IMR-90 (cell line): ENCODE measurements at regions not wholly inside any gene's neighbourhood (a gene's known extent, or its start where the extent isn't known, plus 50 kb on each side); places are given as distances from the start of the nearest gene placed in this dataset.

Experiments
- BHLHE40 ChIP-seq: fragments of 150-350 bp; IDR thresholded peaks from 2 replicates; pipeline ENCODE4 v1.6.1; 2016; ENCODE audit warnings: mild to moderate bottlenecking, low read depth, low read length
- CEBPB ChIP-seq: IDR thresholded peaks from 2 replicates; pipeline ENCODE4 v1.6.1; 2012; ENCODE audit warnings: low read depth, low read length, improper control_type of control experiment
- CHD1 ChIP-seq: IDR thresholded peaks from 2 replicates; pipeline ENCODE4 v1.6.1; 2012; ENCODE audit warnings: low read depth, low read length, improper control_type of control experiment
- CTCF ChIP-seq: conservative IDR thresholded peaks from 2 replicates; pipeline ENCODE4 v1.5.1; 2012; ENCODE audit warnings: mild to moderate bottlenecking, low read depth, low read length, improper control_type of control experiment
- FOS ChIP-seq: fragments of 150-350 bp; IDR thresholded peaks from 2 replicates; pipeline ENCODE4 v1.6.1; 2016; ENCODE audit warnings: low read depth, low read length
- MAFK ChIP-seq: IDR thresholded peaks from 2 replicates; pipeline ENCODE4 v1.6.1; 2012; ENCODE audit warnings: low read depth, low read length, improper control_type of control experiment
- MAZ ChIP-seq: IDR thresholded peaks from 2 replicates; pipeline ENCODE4 v1.6.1; 2012; ENCODE audit warnings: low read depth, mild to moderate bottlenecking, low read length, improper control_type of control experiment, moderate library complexity, borderline replicate concordance
- POLR2A ChIP-seq: IDR thresholded peaks from 2 replicates; pipeline ENCODE4 v1.6.1; 2012; ENCODE audit warnings: mild to moderate bottlenecking, low read depth, low read length
- RAD21 ChIP-seq: IDR thresholded peaks from 2 replicates; pipeline ENCODE4 v1.6.1; 2012; ENCODE audit warnings: low read length, improper control_type of control experiment
- RFX5 ChIP-seq: IDR thresholded peaks from 2 replicates; pipeline ENCODE4 v1.8.0; 2012; ENCODE audit warnings: low read depth, mild to moderate bottlenecking, low read length, moderate library complexity
- TF ChIP-seq, protein P1 (sequence below): fragments of 150-350 bp; IDR thresholded peaks from 2 replicates; pipeline ENCODE4 v1.6.1; 2017; ENCODE audit warnings: mild to moderate bottlenecking, antibody characterized with exemption, low read length, low read depth

DNA sequence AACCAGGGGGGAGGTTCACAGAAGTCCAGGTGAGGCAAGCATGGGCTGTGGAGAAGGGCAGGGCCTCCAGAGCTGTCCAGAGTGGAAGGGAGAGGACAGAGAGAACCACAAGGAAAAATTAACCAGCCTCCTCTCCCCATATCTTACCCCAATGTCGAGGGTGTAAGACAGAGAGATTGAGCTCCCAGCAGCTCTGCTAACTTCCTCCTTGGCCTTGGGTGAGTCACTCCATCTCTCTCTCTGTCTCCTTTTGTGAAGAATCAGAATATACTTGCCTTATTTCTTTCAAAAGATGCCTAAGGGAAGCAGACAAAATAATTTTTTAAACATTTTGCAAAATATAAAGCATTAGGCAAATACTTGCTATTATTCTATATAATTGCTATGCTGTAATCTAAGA is 58.3 kb upstream of the IYD start:
- no peak for TF ChIP-seq CTCF
- no peak for TF ChIP-seq RAD21
- TF ChIP-seq MAZ = no peak
- TF ChIP-seq FOS = no peak
- no peak for TF ChIP-seq RFX5
- no peak for TF ChIP-seq POLR2A
- TF ChIP-seq MAFK = no peak
- TF ChIP-seq, protein P1, sequence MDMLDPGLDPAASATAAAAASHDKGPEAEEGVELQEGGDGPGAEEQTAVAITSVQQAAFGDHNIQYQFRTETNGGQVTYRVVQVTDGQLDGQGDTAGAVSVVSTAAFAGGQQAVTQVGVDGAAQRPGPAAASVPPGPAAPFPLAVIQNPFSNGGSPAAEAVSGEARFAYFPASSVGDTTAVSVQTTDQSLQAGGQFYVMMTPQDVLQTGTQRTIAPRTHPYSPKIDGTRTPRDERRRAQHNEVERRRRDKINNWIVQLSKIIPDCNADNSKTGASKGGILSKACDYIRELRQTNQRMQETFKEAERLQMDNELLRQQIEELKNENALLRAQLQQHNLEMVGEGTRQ = no peak
- no peak for TF ChIP-seq CHD1
- no peak for TF ChIP-seq CEBPB
- TF ChIP-seq BHLHE40 = no peak
